ENCODE measurements at regions not wholly inside any gene's neighbourhood (a gene's known extent, or its start where the extent isn't known, plus 50 kb on each side); places are given as distances from the start of the nearest gene placed in this dataset.

DNA sequence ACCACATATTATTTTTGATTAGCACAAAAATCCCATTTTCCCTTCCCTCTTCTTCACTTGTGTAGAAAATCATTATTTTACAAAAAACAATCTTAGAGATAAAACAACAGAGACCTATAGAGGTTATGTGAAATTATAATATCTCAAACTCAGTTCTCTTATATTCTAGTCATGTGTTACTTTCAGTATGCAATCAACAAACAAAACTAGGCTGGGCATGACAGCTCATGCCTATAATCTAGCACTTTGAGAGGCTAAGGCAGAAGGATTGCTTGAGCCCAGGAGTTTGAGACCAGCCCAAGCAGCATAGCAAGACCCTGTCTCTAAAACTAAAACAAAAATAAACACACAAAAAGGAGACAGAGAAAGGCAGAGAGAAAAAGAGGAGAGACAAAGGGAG is 211.4 kb upstream of the SGK1 start:
- TF ChIP-seq, protein P1, sequence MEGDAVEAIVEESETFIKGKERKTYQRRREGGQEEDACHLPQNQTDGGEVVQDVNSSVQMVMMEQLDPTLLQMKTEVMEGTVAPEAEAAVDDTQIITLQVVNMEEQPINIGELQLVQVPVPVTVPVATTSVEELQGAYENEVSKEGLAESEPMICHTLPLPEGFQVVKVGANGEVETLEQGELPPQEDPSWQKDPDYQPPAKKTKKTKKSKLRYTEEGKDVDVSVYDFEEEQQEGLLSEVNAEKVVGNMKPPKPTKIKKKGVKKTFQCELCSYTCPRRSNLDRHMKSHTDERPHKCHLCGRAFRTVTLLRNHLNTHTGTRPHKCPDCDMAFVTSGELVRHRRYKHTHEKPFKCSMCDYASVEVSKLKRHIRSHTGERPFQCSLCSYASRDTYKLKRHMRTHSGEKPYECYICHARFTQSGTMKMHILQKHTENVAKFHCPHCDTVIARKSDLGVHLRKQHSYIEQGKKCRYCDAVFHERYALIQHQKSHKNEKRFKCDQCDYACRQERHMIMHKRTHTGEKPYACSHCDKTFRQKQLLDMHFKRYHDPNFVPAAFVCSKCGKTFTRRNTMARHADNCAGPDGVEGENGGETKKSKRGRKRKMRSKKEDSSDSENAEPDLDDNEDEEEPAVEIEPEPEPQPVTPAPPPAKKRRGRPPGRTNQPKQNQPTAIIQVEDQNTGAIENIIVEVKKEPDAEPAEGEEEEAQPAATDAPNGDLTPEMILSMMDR (IDR thresholded peaks at IDR 0.05; ENCODE audit: low read length), result no peak
- TF ChIP-seq EZH2 (optimal IDR thresholded peaks at IDR 0.05; ENCODE audit: low read depth, low read length), result no peak
